Activated CD8-positive, alpha-beta T cell treated with anti-CD3 and anti-CD28 coated beads for 36 hours (primary cell): ENCODE measurements at regions not wholly inside any gene's neighbourhood (a gene's known extent, or its start where the extent isn't known, plus 50 kb on each side); places are given as distances from the start of the nearest gene placed in this dataset.
"Not testable (repeated sequence)": the region's sequence is repeated elsewhere in the genome, so short reads cannot be mapped to it uniquely, and the experiment has no call there.

Experiments
- ATAC-seq: fragments of 200-7000 bp; cut with Tn5 transposase; one replicate; pipeline ENCODE4 v1.10.0; 2021; ENCODE audit warnings: mild to moderate bottlenecking, moderate library complexity
- CTCF ChIA-PET: fragments of 350-600 bp; sonication (Branson Sonifier 250); formaldehyde crosslinking; loops from one replicate; lab custom pipeline; 2021; ENCODE audit warnings: antibody characterized with exemption; lab: Charles Lee
- POLR2A ChIA-PET: fragments of 350-600 bp; sonication (Branson Sonifier 250); formaldehyde crosslinking; loops from one replicate; lab custom pipeline; 2021; ENCODE audit warnings: antibody characterized with exemption; lab: Charles Lee
- DNase-seq: peaks from one replicate; pipeline ENCODE4 v3.0.0-alpha.2; 2020
- H3K27ac Mint-ChIP-seq: one replicate; pipeline ENCODE4 v1.8.0; 2021; ENCODE audit warnings: mild to moderate bottlenecking, mixed read lengths
- H3K27me3 Mint-ChIP-seq: one replicate; pipeline ENCODE4 v1.8.0; 2021; ENCODE audit warnings: mixed read lengths
- H3K36me3 Mint-ChIP-seq: one replicate; pipeline ENCODE4 v1.8.0; 2021; ENCODE audit warnings: low read depth, mixed read lengths
- H3K4me1 Mint-ChIP-seq: one replicate; pipeline ENCODE4 v1.8.0; 2021; ENCODE audit warnings: low read depth, mixed read lengths
- H3K4me3 Mint-ChIP-seq: one replicate; pipeline ENCODE4 v1.8.0; 2021; ENCODE audit warnings: mild to moderate bottlenecking, moderate library complexity, mixed read lengths
- H3K9me3 Mint-ChIP-seq: one replicate; pipeline ENCODE4 v1.8.0; 2021; ENCODE audit warnings: mixed read lengths
- CTCF ChIP-seq: fragments of 200-600 bp; IDR thresholded peaks from one replicate; pipeline ENCODE4 v1.8.0; 2022; ENCODE audit warnings: antibody characterized with exemption, mild to moderate bottlenecking
- intact Hi-C: fragments of 100-400 bp; cut with micrococcal nuclease; formaldehyde crosslinking; loops from one replicate; pipeline ENCODE4 v1.10.0; 2022

- POLR2A ChIA-PET: no interaction called here
- H3K4me3 Mint-ChIP-seq: no peak overlapping the region
- TF ChIP-seq CTCF: no peak
- peaks cover 5% of the 10 kb centered on the region for H3K27me3 Mint-ChIP-seq
- DNase-seq: no peak
- intact Hi-C loops: no loop called here
- H3K9me3 Mint-ChIP-seq: no peaks in the 10 kb centered on the region
- H3K36me3 Mint-ChIP-seq: no peaks in the 10 kb centered on the region
- H3K27ac Mint-ChIP-seq: no peak overlapping the region
- no peaks in the 10 kb centered on the region for H3K4me1 Mint-ChIP-seq
- no peak for ATAC-seq
- CTCF ChIA-PET: interaction anchor here (1.4 kb wide), 1 partner anchor 25 kb away, joined by 3 read pairs; no protein-coding TSS in a partner anchor
Observed at GRCh38 chr12:41998436-41998835, 146.2 kb downstream of the GXYLT1 start.

GRCh38 chr12:41993283-41993682 lies 151.4 kb downstream of the GXYLT1 start:
- CTCF ChIA-PET: interaction anchor here (1.3 kb wide), 1 partner anchor 31 kb away, joined by 4 read pairs; no protein-coding TSS in a partner anchor
- no peak for ATAC-seq
- H3K4me3 Mint-ChIP-seq: no peak overlapping the region

GRCh38 chr12:41992692-41993215 lies 151.9 kb downstream of the GXYLT1 start:
- no peak overlapping the region for H3K4me3 Mint-ChIP-seq
- no peaks in the 10 kb centered on the region for H3K4me1 Mint-ChIP-seq
- peaks cover 2% of the 10 kb centered on the region for H3K27me3 Mint-ChIP-seq
- ChIA-PET POLR2A (no interaction called here), CTCF (interaction anchor here (1.3 kb wide), 1 partner anchor 31 kb away, joined by 4 read pairs; no protein-coding TSS in a partner anchor)
- no peak for TF ChIP-seq CTCF
- no peak overlapping the region for H3K27ac Mint-ChIP-seq
- DNase-seq (no peak), ATAC-seq (no peak)
- H3K9me3 Mint-ChIP-seq: no peaks in the 10 kb centered on the region
- intact Hi-C loops: no loop called here
- no peaks in the 10 kb centered on the region for H3K36me3 Mint-ChIP-seq

More at GRCh38 chr12:41993283-41993682, 151.4 kb downstream of the GXYLT1 start:
- intact Hi-C loops: no loop called here
- no peaks in the 10 kb centered on the region for H3K9me3 Mint-ChIP-seq
- peaks cover 2% of the 10 kb centered on the region for H3K27me3 Mint-ChIP-seq
- DNase-seq: no peak
- POLR2A ChIA-PET: no interaction called here
- no peak for TF ChIP-seq CTCF
- H3K36me3 Mint-ChIP-seq: no peaks in the 10 kb centered on the region
- no peak overlapping the region for H3K27ac Mint-ChIP-seq
- no peaks in the 10 kb centered on the region for H3K4me1 Mint-ChIP-seq

GRCh38 chr12:41992022-41992421 lies 152.7 kb downstream of the GXYLT1 start:
- no peaks in the 10 kb centered on the region for H3K36me3 Mint-ChIP-seq
- ChIA-PET POLR2A (no interaction called here), CTCF (no interaction called here)
- no peak for DNase-seq
- H3K4me3 Mint-ChIP-seq: no peak overlapping the region
- no peak overlapping the region for H3K27ac Mint-ChIP-seq
- H3K27me3 Mint-ChIP-seq: peaks cover 2% of the 10 kb centered on the region
- ATAC-seq: no peak
- no peaks in the 10 kb centered on the region for H3K4me1 Mint-ChIP-seq
- intact Hi-C loops: no loop called here
- TF ChIP-seq CTCF: no peak
- H3K9me3 Mint-ChIP-seq: no peaks in the 10 kb centered on the region

GRCh38 chr12:41988715-41989114 lies 156.0 kb downstream of the GXYLT1 start:
- Mint-ChIP-seq H3K27me3 (peaks cover 2% of the 10 kb centered on the region), H3K4me3 (no peak overlapping the region), H3K27ac (no peak overlapping the region), H3K9me3 (no peaks in the 10 kb centered on the region), H3K4me1 (no peaks in the 10 kb centered on the region), H3K36me3 (no peaks in the 10 kb centered on the region)
- ChIA-PET CTCF (interaction anchor here (2.2 kb wide), 1 partner anchor 35 kb away, joined by 12 read pairs; no protein-coding TSS in a partner anchor), POLR2A (no interaction called here)
- intact Hi-C loops: no loop called here
- no peak for ATAC-seq
- no peak for DNase-seq
- TF ChIP-seq CTCF: no peak

- H3K4me3 Mint-ChIP-seq, CTCF ChIA-PET, H3K4me1 Mint-ChIP-seq, DNase-seq, ATAC-seq, H3K9me3 Mint-ChIP-seq, H3K27ac Mint-ChIP-seq, H3K27me3 Mint-ChIP-seq, H3K36me3 Mint-ChIP-seq, POLR2A ChIA-PET, intact Hi-C loops: not testable (repeated sequence)
Observed at GRCh38 chr12:41986513-41986912, 158.2 kb downstream of the GXYLT1 start.
